HCT116 (cell line): ENCODE measurements at regions not wholly inside any gene's neighbourhood (a gene's known extent, or its start where the extent isn't known, plus 50 kb on each side); places are given as distances from the start of the nearest gene placed in this dataset.

Experiments used
- ATAC-seq: fragments of 200-7000 bp; cut with Tn5 transposase; 2 replicates; pipeline ENCODE4 v1.9.1; 2020; ENCODE audit warnings: mild to moderate bottlenecking, moderate library complexity
- BruUV-seq: library from RNA; stranded (reverse); fragments of 400-500 nt; replicated peaks from 2 replicates; lab custom pipeline; 2021; lab: Mats Ljungman, UMichigan
- CTCF ChIA-PET: fragments of 300-600 bp; sonication (Branson Sonifier 250); formaldehyde crosslinking; loops from one replicate; lab custom pipeline; 2021; ENCODE audit warnings: antibody characterized with exemption; lab: Charles Lee
- POLR2A ChIA-PET: fragments of 300-600, 350-600 bp; sonication (Branson Sonifier 250); formaldehyde crosslinking; loops from one replicate; lab custom pipeline; 2021; ENCODE audit warnings: antibody characterized with exemption; lab: Charles Lee
- RAD21 ChIA-PET, 2 experiments: fragments of 300-600 bp; sonication (Branson Sonifier 250); formaldehyde crosslinking; loops; one replicate each; lab custom pipeline; 2023; ENCODE audit warnings: low total read pairs in 2 of 2; ENCODE audit not compliant: uncharacterized antibody in 2 of 2, unreplicated experiment in 2 of 2, low non-redundant PET in 1 of 2; lab: Charles Lee
- DNase-seq: peaks from one replicate; pipeline ENCODE4 v3.0.0-alpha.2; 2010; ENCODE audit warnings: low read depth, low spot score
- H2AFZ ChIP-seq: fragments of 200-600 bp; shearing (Covaris generic), sonication (generic); 2 replicates; pipeline ENCODE4 v1.6.1; 2017; ENCODE audit warnings: low read depth, mixed run types, mixed read lengths, antibody characterized with exemption, low read length; ENCODE audit not compliant: poor library complexity, severe bottlenecking
- H3K27ac ChIP-seq: 2 replicates; pipeline ENCODE4 v1.5.1; 2012; ENCODE audit warnings: low read depth, low read length
- H3K27me3 ChIP-seq: fragments of 200-600 bp; sonication (generic); 2 replicates; pipeline ENCODE4 v1.6.1; 2016; ENCODE audit warnings: mixed run types, low read length, mixed read lengths; ENCODE audit not compliant: insufficient read depth
- H3K36me3 ChIP-seq, 2 experiments: fragments of 200-500 bp in 1 of 2; fragments of 200-600 bp in 1 of 2; sonication (Bioruptor generic) in 1 of 2; sonication (generic) in 1 of 2; 2 replicates each; pipeline versions ENCODE4 v1.5.1 to v1.6.1; 2014 to 2016; ENCODE audit warnings: low read length in 2 of 2, inconsistent platforms in 1 of 2, mixed read lengths in 1 of 2, mixed run types in 1 of 2; ENCODE audit not compliant: insufficient read depth in 2 of 2, control insufficient read depth in 1 of 2
- H3K4me1 ChIP-seq, 2 experiments: fragments of 200-600 bp in 1 of 2; sonication (generic) in 1 of 2; 2 replicates each; pipeline versions ENCODE4 v1.5.1 to v1.6.1; 2012 to 2017; ENCODE audit warnings: low read length in 2 of 2, inconsistent platforms in 1 of 2, mild to moderate bottlenecking in 1 of 2, mixed read lengths in 1 of 2, mixed run types in 1 of 2, moderate library complexity in 1 of 2; ENCODE audit not compliant: insufficient read depth in 2 of 2, control insufficient read depth in 1 of 2
- H3K4me2 ChIP-seq: fragments of 200-600 bp; sonication (generic); 2 replicates; pipeline ENCODE4 v1.6.1; 2017; ENCODE audit warnings: mixed run types, low read length, mixed read lengths
- H3K4me3 ChIP-seq, 2 experiments: fragments of 200-600 bp in 1 of 2; sonication (generic) in 1 of 2; replicated peaks in 1 of 2; 2 replicates each; pipeline ENCODE4 v1.5.1; 2011 to 2016; ENCODE audit warnings: low read length in 2 of 2, control low read depth in 1 of 2, low read depth in 1 of 2, mild to moderate bottlenecking in 1 of 2, mixed read lengths in 1 of 2, mixed run types in 1 of 2
- H3K79me2 ChIP-seq: fragments of 200-600 bp; sonication (generic); 2 replicates; pipeline ENCODE4 v1.6.1; 2017; ENCODE audit warnings: mild to moderate bottlenecking, mixed run types, low read length, moderate library complexity, mixed read lengths; ENCODE audit not compliant: insufficient read depth
- H3K9ac ChIP-seq: fragments of 200-600 bp; sonication (generic); 2 replicates; pipeline ENCODE4 v1.6.1; 2016; ENCODE audit warnings: low read length, mixed read lengths
- H3K9me2 ChIP-seq: fragments of 200-600 bp; sonication (generic), shearing (Covaris generic); 2 replicates; pipeline ENCODE4 v1.6.1; 2017; ENCODE audit warnings: mixed run types, mild to moderate bottlenecking, moderate library complexity; ENCODE audit not compliant: insufficient read depth
- H3K9me3 ChIP-seq, 2 experiments: fragments of 200-500 bp in 1 of 2; fragments of 200-600 bp in 1 of 2; sonication (Bioruptor generic) in 1 of 2; sonication (generic) in 1 of 2; 2 replicates each; pipeline ENCODE4 v1.6.1; 2014 to 2017; ENCODE audit warnings: low read length in 2 of 2, mixed read lengths in 2 of 2, inconsistent platforms in 1 of 2, low read depth in 1 of 2, mild to moderate bottlenecking in 1 of 2, mixed run types in 1 of 2, moderate library complexity in 1 of 2; ENCODE audit not compliant: control insufficient read depth in 1 of 2, insufficient read depth in 1 of 2
- H4K20me1 ChIP-seq: fragments of 200-600 bp; sonication (generic), shearing (Covaris generic); 2 replicates; pipeline ENCODE4 v1.6.1; 2017; ENCODE audit warnings: mixed run types, mild to moderate bottlenecking, moderate library complexity; ENCODE audit not compliant: insufficient read depth
- CBX3 ChIP-seq: IDR thresholded peaks from 2 replicates; pipeline ENCODE4 v1.6.1; 2012; ENCODE audit warnings: low read depth
- CEBPB ChIP-seq: IDR thresholded peaks from 2 replicates; pipeline ENCODE4 v1.6.1; 2012; ENCODE audit warnings: low read depth
- CTCF ChIP-seq, 3 experiments: fragments of 200-600 bp in 1 of 3; sonication (generic) in 1 of 3; IDR thresholded peaks in 2 of 3; conservative IDR thresholded peaks in 1 of 3; 2 replicates each; pipeline ENCODE4 v1.5.1; 2012 to 2017; ENCODE audit warnings: low read depth in 2 of 3, low read length in 2 of 3, antibody characterized with exemption in 1 of 3, borderline replicate concordance in 1 of 3, control low read depth in 1 of 3, mild to moderate bottlenecking in 1 of 3, mixed read lengths in 1 of 3, mixed run types in 1 of 3, moderate library complexity in 1 of 3; ENCODE audit not compliant: insufficient read depth in 1 of 3
- EZH2 ChIP-seq: fragments of 200-600 bp; sonication (generic); IDR thresholded peaks from 2 replicates; pipeline ENCODE4 v1.6.1; 2017; ENCODE audit warnings: antibody characterized with exemption, mixed run types
- EZH2phosphoT487 ChIP-seq: fragments of 200-600 bp; IDR thresholded peaks from 2 replicates; pipeline ENCODE4 v1.6.1; 2018; ENCODE audit warnings: antibody characterized with exemption, borderline replicate concordance
- POLR2A ChIP-seq: IDR thresholded peaks from 2 replicates; pipeline ENCODE4 v1.7.0; 2011; ENCODE audit warnings: borderline replicate concordance; ENCODE audit not compliant: insufficient read depth, insufficient read length; ENCODE audit errors: extremely low read depth
- RAD21 ChIP-seq: IDR thresholded peaks from 2 replicates; pipeline ENCODE4 v1.6.1; 2012; ENCODE audit warnings: low read depth, mild to moderate bottlenecking
- SIN3A ChIP-seq: IDR thresholded peaks from 2 replicates; pipeline ENCODE4 v1.6.1; 2012; ENCODE audit warnings: low read depth
- SP1 ChIP-seq: IDR thresholded peaks from 2 replicates; pipeline ENCODE4 v1.6.1; 2012; ENCODE audit warnings: low read depth
- YY1 ChIP-seq: IDR thresholded peaks from 2 replicates; pipeline ENCODE4 v1.6.1; 2011; ENCODE audit warnings: low read length, low read depth, moderate library complexity, mild to moderate bottlenecking; ENCODE audit not compliant: insufficient replicate concordance; ENCODE audit errors: extremely low read depth
- intact Hi-C: fragments of 100-400 bp; cut with micrococcal nuclease; formaldehyde crosslinking; loops from 2 replicates; pipeline ENCODE4 v1.10.0; 2022

- Histone ChIP-seq H4K20me1 (no peaks in the 10 kb centered on the region), H3K9me3 (no peaks in the 10 kb centered on the region), H3K4me2 (no peak overlapping the region), H3K27me3 (no peaks in the 10 kb centered on the region), H3K4me1 (peaks cover 0 to 4% of the 10 kb centered on the region in 2 experiments; a peak in 1 of 4 replicates), H3K36me3 (no peaks in the 10 kb centered on the region), H3K4me3 (no peak overlapping the region), H3K9ac (no peak overlapping the region), H2AFZ (no peak overlapping the region), H3K27ac (no peak overlapping the region), H3K9me2 (no peaks in the 10 kb centered on the region), H3K79me2 (no peaks in the 10 kb centered on the region)
- intact Hi-C loops = no loop called here
- TF ChIP-seq CTCF (IDR thresholded peaks at IDR 0.05 in 2 of 3, conservative IDR thresholded peaks at IDR 0.05 in 1 of 3; ENCODE audit: borderline replicate concordance in 1 of 3, insufficient read depth in 1 of 3, low read depth in 2 of 3, low read length in 2 of 3) (no peak), POLR2A (no peak), RAD21 (no peak), CEBPB (no peak), EZH2 (no peak), SP1 (no peak), CBX3 (no peak), EZH2phosphoT487 (no peak), YY1 (no peak), SIN3A (no peak)
- no peak for DNase-seq
- RAD21 ChIA-PET = no interaction called here
- BruUV-seq = no TSS peak
- CTCF ChIA-PET = no interaction called here
- POLR2A ChIA-PET = no interaction called here
- no peak for ATAC-seq
These were observed 363.4 kb upstream of the ZNF608 start for GRCh38 chr5:125109816-125110215.
